HepG2 (cell line): ENCODE measurements at regions not wholly inside any gene's neighbourhood (a gene's known extent, or its start where the extent isn't known, plus 50 kb on each side); places are given as distances from the start of the nearest gene placed in this dataset.
A peak's percentile ranks its signal among the peaks of the same experiment; 100 is the strongest.

Source experiments
- CBX2 ChIP-seq, 2 experiments: fragments of 200-600 bp in 1 of 2; sonication (generic); formaldehyde crosslinking in 1 of 2; IDR thresholded peaks; 2 replicates each; pipeline versions ENCODE4 v1.7.0 to v1.8.1; 2018 to 2022; ENCODE audit warnings: low read depth in 2 of 2, low read length in 1 of 2, mild to moderate bottlenecking in 1 of 2, missing genetic modification reagents in 1 of 2
- CHD2 ChIP-seq: IDR thresholded peaks from 2 replicates; pipeline ENCODE4 v1.6.1; 2011; ENCODE audit warnings: low read depth, low read length, improper control_type of control experiment
- ERF ChIP-seq: IDR thresholded peaks from 2 replicates; pipeline ENCODE4 v1.6.1; 2018; ENCODE audit warnings: missing biosample characterization, missing genetic modification reagents
- HMGA1 ChIP-seq: sonication (generic); formaldehyde crosslinking; conservative IDR thresholded peaks from 2 replicates; pipeline ENCODE4 v1.4.0; 2020; ENCODE audit warnings: missing genetic modification reagents
- HNRNPUL1 ChIP-seq: fragments of 200-400 bp; formaldehyde crosslinking; IDR thresholded peaks from 2 replicates; pipeline ENCODE4 v1.6.1; 2017; ENCODE audit warnings: low read depth, mild to moderate bottlenecking, low read length, moderate library complexity
- MBNL3 ChIP-seq: fragments of 250-450 bp; sonication (Bioruptor Pico); conservative IDR thresholded peaks from 2 replicates; pipeline ENCODE4 v1.8.0; 2022; ENCODE audit warnings: mild to moderate bottlenecking, inconsistent platforms
- WIZ ChIP-seq: sonication (generic); formaldehyde crosslinking; IDR thresholded peaks from 2 replicates; pipeline ENCODE4 v1.5.1; 2020; ENCODE audit warnings: mild to moderate bottlenecking, missing genetic modification reagents
- TF ChIP-seq, protein P1 (sequence below): sonication (generic); formaldehyde crosslinking; IDR thresholded peaks from 2 replicates; pipeline ENCODE4 v1.4.0; 2020; ENCODE audit warnings: missing genetic modification reagents, mild to moderate bottlenecking, borderline replicate concordance
- TF ChIP-seq, protein P2 (sequence below): sonication (generic); formaldehyde crosslinking; IDR thresholded peaks from 2 replicates; pipeline ENCODE4 v1.4.0; 2020; ENCODE audit warnings: missing genetic modification reagents
- TF ChIP-seq, protein P3 (sequence below): sonication (generic); formaldehyde crosslinking; IDR thresholded peaks from 2 replicates; pipeline ENCODE4 v1.4.0; 2020; ENCODE audit warnings: mild to moderate bottlenecking, missing genetic modification reagents, borderline replicate concordance
- TF ChIP-seq, protein P4 (sequence below): IDR thresholded peaks from 2 replicates; pipeline ENCODE4 v1.6.1; 2016
- TF ChIP-seq, protein P5 (sequence below): sonication (generic); formaldehyde crosslinking; IDR thresholded peaks from 2 replicates; pipeline ENCODE4 v1.4.0; 2020; ENCODE audit warnings: missing genetic modification reagents
- TF ChIP-seq, protein P6 (sequence below): IDR thresholded peaks from 2 replicates; pipeline ENCODE4 v1.6.1; 2012; ENCODE audit warnings: low read depth, low read length, improper control_type of control experiment

DNA sequence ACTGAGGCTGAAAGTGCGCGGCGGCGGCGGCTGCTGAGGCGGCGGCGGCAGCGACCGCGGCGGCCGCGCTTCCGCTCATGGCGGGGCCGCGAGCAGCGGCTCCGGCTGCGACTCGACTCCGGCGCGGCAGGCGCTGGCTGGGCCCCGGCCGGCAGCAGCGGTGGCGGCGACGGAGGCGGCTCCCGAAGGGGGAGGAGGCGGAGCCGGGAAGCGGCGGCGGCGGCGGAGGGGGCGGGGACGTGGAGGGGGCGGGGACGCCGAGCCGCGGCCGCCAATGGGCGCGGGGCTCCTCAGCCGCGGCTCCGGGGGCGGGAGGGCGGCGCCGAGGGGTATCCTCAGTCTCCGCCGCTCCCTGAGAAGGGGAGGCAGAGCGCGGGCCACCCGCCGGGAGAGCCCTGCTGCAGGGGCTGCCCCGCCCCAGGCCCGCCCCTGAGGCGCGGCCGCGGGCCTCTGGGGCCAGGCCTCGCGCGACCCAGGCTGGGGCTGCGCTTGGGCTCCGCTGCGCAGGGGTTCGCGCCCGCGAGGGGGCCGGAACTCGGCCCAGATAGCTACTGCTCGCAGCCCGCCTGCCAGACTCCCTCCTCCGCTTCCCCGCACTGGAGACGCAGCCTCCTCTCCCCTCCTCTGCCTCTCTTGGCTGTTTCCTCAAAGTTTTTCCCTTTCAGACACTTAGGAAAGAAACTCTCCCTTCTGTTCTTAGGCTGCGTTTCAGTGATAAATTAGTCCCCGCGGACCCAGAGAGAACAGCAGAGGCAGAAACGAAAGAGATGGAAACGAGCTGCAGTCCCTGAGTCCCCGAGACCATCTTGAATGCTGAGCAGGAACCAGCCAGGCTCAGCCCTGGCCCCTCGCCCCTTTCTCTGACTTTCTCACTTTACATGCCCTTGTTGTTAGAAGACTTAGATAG, 85.0 kb upstream of the MELK start (continued):
- TF ChIP-seq, protein P1, sequence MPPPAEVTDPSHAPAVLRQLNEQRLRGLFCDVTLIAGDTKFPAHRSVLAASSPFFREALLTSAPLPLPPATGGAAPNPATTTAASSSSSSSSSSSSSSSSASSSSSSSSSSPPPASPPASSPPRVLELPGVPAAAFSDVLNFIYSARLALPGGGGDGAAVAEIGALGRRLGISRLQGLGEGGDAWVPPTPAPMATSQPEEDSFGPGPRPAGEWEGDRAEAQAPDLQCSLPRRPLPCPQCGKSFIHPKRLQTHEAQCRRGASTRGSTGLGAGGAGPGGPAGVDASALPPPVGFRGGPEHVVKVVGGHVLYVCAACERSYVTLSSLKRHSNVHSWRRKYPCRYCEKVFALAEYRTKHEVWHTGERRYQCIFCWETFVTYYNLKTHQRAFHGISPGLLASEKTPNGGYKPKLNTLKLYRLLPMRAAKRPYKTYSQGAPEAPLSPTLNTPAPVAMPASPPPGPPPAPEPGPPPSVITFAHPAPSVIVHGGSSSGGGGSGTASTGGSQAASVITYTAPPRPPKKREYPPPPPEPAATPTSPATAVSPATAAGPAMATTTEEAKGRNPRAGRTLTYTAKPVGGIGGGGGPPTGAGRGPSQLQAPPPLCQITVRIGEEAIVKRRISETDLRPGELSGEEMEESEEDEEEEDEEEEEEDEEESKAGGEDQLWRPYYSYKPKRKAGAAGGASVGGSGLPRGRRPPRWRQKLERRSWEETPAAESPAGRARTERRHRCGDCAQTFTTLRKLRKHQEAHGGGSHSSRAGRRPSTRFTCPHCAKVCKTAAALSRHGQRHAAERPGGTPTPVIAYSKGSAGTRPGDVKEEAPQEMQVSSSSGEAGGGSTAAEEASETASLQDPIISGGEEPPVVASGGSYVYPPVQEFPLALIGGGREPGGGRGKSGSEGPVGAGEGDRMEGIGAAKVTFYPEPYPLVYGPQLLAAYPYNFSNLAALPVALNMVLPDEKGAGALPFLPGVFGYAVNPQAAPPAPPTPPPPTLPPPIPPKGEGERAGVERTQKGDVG (CRISPR knock-in tag), result no peak
- TF ChIP-seq, protein P2, sequence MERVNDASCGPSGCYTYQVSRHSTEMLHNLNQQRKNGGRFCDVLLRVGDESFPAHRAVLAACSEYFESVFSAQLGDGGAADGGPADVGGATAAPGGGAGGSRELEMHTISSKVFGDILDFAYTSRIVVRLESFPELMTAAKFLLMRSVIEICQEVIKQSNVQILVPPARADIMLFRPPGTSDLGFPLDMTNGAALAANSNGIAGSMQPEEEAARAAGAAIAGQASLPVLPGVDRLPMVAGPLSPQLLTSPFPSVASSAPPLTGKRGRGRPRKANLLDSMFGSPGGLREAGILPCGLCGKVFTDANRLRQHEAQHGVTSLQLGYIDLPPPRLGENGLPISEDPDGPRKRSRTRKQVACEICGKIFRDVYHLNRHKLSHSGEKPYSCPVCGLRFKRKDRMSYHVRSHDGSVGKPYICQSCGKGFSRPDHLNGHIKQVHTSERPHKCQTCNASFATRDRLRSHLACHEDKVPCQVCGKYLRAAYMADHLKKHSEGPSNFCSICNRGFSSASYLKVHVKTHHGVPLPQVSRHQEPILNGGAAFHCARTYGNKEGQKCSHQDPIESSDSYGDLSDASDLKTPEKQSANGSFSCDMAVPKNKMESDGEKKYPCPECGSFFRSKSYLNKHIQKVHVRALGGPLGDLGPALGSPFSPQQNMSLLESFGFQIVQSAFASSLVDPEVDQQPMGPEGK (CRISPR knock-in tag), result 0 out of 2 replicates have a peak, but pooled peaks have one; percentile 26
- TF ChIP-seq CBX2 (IDR thresholded peaks at IDR 0.05; ENCODE audit: low read depth, low read length) (no peak), CBX2 (CRISPR knock-in tag; IDR thresholded peaks at IDR 0.05; ENCODE audit: low read depth) (peak; percentile 69; the same call in 1 of the 2 replicates), MBNL3 (no peak), ERF (CRISPR knock-in tag) (peak; percentile 54; the same call in 1 of the 2 replicates), WIZ (no peak), CHD2 (peak; percentile 88), HMGA1 (CRISPR knock-in tag) (no peak), HNRNPUL1 (no peak)
- TF ChIP-seq, protein P3, sequence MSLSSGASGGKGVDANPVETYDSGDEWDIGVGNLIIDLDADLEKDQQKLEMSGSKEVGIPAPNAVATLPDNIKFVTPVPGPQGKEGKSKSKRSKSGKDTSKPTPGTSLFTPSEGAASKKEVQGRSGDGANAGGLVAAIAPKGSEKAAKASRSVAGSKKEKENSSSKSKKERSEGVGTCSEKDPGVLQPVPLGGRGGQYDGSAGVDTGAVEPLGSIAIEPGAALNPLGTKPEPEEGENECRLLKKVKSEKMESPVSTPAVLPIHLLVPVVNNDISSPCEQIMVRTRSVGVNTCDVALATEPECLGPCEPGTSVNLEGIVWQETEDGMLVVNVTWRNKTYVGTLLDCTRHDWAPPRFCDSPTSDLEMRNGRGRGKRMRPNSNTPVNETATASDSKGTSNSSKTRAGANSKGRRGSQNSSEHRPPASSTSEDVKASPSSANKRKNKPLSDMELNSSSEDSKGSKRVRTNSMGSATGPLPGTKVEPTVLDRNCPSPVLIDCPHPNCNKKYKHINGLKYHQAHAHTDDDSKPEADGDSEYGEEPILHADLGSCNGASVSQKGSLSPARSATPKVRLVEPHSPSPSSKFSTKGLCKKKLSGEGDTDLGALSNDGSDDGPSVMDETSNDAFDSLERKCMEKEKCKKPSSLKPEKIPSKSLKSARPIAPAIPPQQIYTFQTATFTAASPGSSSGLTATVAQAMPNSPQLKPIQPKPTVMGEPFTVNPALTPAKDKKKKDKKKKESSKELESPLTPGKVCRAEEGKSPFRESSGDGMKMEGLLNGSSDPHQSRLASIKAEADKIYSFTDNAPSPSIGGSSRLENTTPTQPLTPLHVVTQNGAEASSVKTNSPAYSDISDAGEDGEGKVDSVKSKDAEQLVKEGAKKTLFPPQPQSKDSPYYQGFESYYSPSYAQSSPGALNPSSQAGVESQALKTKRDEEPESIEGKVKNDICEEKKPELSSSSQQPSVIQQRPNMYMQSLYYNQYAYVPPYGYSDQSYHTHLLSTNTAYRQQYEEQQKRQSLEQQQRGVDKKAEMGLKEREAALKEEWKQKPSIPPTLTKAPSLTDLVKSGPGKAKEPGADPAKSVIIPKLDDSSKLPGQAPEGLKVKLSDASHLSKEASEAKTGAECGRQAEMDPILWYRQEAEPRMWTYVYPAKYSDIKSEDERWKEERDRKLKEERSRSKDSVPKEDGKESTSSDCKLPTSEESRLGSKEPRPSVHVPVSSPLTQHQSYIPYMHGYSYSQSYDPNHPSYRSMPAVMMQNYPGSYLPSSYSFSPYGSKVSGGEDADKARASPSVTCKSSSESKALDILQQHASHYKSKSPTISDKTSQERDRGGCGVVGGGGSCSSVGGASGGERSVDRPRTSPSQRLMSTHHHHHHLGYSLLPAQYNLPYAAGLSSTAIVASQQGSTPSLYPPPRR (CRISPR knock-in tag), result no peak
- TF ChIP-seq, protein P4, sequence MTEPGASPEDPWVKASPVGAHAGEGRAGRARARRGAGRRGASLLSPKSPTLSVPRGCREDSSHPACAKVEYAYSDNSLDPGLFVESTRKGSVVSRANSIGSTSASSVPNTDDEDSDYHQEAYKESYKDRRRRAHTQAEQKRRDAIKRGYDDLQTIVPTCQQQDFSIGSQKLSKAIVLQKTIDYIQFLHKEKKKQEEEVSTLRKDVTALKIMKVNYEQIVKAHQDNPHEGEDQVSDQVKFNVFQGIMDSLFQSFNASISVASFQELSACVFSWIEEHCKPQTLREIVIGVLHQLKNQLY (CRISPR knock-in tag), result no peak
- TF ChIP-seq, protein P5, sequence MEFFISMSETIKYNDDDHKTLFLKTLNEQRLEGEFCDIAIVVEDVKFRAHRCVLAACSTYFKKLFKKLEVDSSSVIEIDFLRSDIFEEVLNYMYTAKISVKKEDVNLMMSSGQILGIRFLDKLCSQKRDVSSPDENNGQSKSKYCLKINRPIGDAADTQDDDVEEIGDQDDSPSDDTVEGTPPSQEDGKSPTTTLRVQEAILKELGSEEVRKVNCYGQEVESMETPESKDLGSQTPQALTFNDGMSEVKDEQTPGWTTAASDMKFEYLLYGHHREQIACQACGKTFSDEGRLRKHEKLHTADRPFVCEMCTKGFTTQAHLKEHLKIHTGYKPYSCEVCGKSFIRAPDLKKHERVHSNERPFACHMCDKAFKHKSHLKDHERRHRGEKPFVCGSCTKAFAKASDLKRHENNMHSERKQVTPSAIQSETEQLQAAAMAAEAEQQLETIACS, result peak; percentile 31
- TF ChIP-seq, protein P6, sequence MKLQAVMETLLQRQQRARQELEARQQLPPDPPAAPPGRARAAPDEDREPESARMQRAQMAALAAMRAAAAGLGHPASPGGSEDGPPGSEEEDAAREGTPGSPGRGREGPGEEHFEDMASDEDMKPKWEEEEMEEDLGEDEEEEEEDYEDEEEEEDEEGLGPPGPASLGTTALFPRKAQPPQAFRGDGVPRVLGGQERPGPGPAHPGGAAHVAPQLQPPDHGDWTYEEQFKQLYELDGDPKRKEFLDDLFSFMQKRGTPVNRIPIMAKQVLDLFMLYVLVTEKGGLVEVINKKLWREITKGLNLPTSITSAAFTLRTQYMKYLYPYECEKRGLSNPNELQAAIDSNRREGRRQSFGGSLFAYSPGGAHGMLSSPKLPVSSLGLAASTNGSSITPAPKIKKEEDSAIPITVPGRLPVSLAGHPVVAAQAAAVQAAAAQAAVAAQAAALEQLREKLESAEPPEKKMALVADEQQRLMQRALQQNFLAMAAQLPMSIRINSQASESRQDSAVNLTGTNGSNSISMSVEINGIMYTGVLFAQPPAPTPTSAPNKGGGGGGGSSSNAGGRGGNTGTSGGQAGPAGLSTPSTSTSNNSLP, result no peak
